ENCODE measurements at regions not wholly inside any gene's neighbourhood (a gene's known extent, or its start where the extent isn't known, plus 50 kb on each side); places are given as distances from the start of the nearest gene placed in this dataset.
"Not testable (repeated sequence)": the region's sequence is repeated elsewhere in the genome, so short reads cannot be mapped to it uniquely, and the experiment has no call there.

GRCh38 chr6:76516924-76517323 is 444.5 kb upstream of the IMPG1 start:
- no peak for DNase-seq (ENCODE audit: low spot score)

- no peak for DNase-seq (ENCODE audit: low spot score)
These were observed 438.0 kb upstream of the IMPG1 start for GRCh38 chr6:76510489-76510888.

GRCh38 chr6:76509397-76509796 is 436.9 kb upstream of the IMPG1 start:
- DNase-seq (ENCODE audit: low spot score), result no peak

GRCh38 chr6:76506808-76507207 is 434.3 kb upstream of the IMPG1 start:
- no peak for DNase-seq (ENCODE audit: low spot score)

GRCh38 chr6:76495909-76496308 is 423.4 kb upstream of the IMPG1 start:
- no peak for DNase-seq (ENCODE audit: low spot score)

GRCh38 chr6:76491376-76491775 is 418.9 kb upstream of the IMPG1 start:
- DNase-seq (ENCODE audit: low spot score), result not testable (repeated sequence)

- DNase-seq (ENCODE audit: low spot score), result no peak
These were observed 418.0 kb upstream of the IMPG1 start for GRCh38 chr6:76490456-76490855.

- no peak for DNase-seq (ENCODE audit: low spot score)
These were observed 408.6 kb upstream of the IMPG1 start for GRCh38 chr6:76481101-76481500.

GRCh38 chr6:76472858-76473257 is 400.4 kb upstream of the IMPG1 start:
- DNase-seq (ENCODE audit: low spot score), result no peak

- no peak for DNase-seq (ENCODE audit: low spot score)
These were observed 393.8 kb upstream of the IMPG1 start for GRCh38 chr6:76466286-76466685.

- DNase-seq (ENCODE audit: low spot score), result no peak
These were observed 392.9 kb upstream of the IMPG1 start for GRCh38 chr6:76465410-76465809.

- no peak for DNase-seq (ENCODE audit: low spot score)
These were observed 380.8 kb upstream of the IMPG1 start for GRCh38 chr6:76453270-76453669.

- no peak for DNase-seq (ENCODE audit: low spot score)
These were observed 379.7 kb upstream of the IMPG1 start for GRCh38 chr6:76451926-76452709.

GRCh38 chr6:76448109-76448508 is 375.6 kb upstream of the IMPG1 start:
- DNase-seq (ENCODE audit: low spot score), result no peak

GRCh38 chr6:76441875-76442274 is 369.4 kb upstream of the IMPG1 start:
- no peak for DNase-seq (ENCODE audit: low spot score)

GRCh38 chr6:76439811-76440210 is 367.3 kb upstream of the IMPG1 start:
- DNase-seq (ENCODE audit: low spot score), result no peak

GRCh38 chr6:76438768-76439167 is 366.3 kb upstream of the IMPG1 start:
- DNase-seq (ENCODE audit: low spot score), result no peak

GRCh38 chr6:76435174-76435573 is 362.7 kb upstream of the IMPG1 start:
- DNase-seq (ENCODE audit: low spot score), result no peak

- DNase-seq (ENCODE audit: low spot score), result no peak
These were observed 350.2 kb upstream of the IMPG1 start for GRCh38 chr6:76422511-76423213.

- DNase-seq (ENCODE audit: low spot score), result no peak
These were observed 347.6 kb upstream of the IMPG1 start for GRCh38 chr6:76420094-76420493.

- DNase-seq (ENCODE audit: low spot score), result peak; percentile 6
These were observed 346.2 kb upstream of the IMPG1 start for GRCh38 chr6:76418560-76419223.

GRCh38 chr6:76416821-76417605 is 344.6 kb upstream of the IMPG1 start:
- DNase-seq (ENCODE audit: low spot score), result no peak

Data from SW480 (cell line).